Right lobe of liver (tissue), 4 donors: ENCODE measurements at regions not wholly inside any gene's neighbourhood (a gene's known extent, or its start where the extent isn't known, plus 50 kb on each side); places are given as distances from the start of the nearest gene placed in this dataset.

Experiments used
- POLR2A ChIP-seq: fragments of 450-650 bp; IDR thresholded peaks from one replicate; pipeline ENCODE4 v1.6.1; 2017; ENCODE audit warnings: antibody characterized with exemption, mild to moderate bottlenecking
- TF ChIP-seq, protein P1 (sequence below), 4 donors: fragments of 200-600 bp in 3 of 4; fragments of 450-650 bp in 1 of 4; IDR thresholded peaks; one replicate each; pipeline versions ENCODE4 v1.5.1 to v1.8.0; 2016 to 2022; ENCODE audit warnings: antibody characterized with exemption in 4 of 4, mild to moderate bottlenecking in 2 of 4
- donor health status: DM: no; HTN: no; CAD: no.
- donor health status: DM: no; HTN: no; CAD: no.
- donor health status: DM: no; HTN: yes; CAD: no.

DNA sequence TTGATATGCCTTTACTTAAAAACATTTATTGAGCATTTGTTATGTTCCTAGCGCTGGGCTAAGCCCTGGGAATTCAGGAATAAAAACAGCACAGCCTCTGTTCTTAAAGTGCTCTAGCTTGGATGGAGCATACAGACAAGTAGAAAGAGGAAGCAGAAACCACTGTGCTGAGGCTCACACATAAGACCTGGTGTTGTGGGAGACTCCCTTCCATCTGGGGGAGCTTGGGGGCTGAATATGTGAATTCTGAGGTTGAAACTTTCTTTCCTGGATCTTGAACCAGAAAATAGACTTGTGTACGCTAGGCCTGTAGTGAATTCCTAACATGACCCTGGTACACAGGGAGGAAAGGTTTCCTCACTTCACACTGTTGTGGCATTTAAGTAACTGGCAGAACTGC, 209.9 kb downstream of the ZNF326 start:
- TF ChIP-seq POLR2A = no peak
- TF ChIP-seq, protein P1, sequence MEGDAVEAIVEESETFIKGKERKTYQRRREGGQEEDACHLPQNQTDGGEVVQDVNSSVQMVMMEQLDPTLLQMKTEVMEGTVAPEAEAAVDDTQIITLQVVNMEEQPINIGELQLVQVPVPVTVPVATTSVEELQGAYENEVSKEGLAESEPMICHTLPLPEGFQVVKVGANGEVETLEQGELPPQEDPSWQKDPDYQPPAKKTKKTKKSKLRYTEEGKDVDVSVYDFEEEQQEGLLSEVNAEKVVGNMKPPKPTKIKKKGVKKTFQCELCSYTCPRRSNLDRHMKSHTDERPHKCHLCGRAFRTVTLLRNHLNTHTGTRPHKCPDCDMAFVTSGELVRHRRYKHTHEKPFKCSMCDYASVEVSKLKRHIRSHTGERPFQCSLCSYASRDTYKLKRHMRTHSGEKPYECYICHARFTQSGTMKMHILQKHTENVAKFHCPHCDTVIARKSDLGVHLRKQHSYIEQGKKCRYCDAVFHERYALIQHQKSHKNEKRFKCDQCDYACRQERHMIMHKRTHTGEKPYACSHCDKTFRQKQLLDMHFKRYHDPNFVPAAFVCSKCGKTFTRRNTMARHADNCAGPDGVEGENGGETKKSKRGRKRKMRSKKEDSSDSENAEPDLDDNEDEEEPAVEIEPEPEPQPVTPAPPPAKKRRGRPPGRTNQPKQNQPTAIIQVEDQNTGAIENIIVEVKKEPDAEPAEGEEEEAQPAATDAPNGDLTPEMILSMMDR (IDR thresholded peaks at IDR 0.05) = no peak
